NCI-H1417 (cell line): ENCODE measurements at regions not wholly inside any gene's neighbourhood (a gene's known extent, or its start where the extent isn't known, plus 50 kb on each side); places are given as distances from the start of the nearest gene placed in this dataset.
A peak's percentile ranks its signal among the peaks of the same experiment; 100 is the strongest.

Experiments used
- DNase-seq, 3 experiments: peaks; one replicate each; lab custom pipeline; 2025; lab: John Stamatoyannopoulos, UW

- no peak for DNase-seq
Observed at GRCh38 chr6:40973304-40973703, 65.7 kb downstream of the UNC5CL start.

DNA sequence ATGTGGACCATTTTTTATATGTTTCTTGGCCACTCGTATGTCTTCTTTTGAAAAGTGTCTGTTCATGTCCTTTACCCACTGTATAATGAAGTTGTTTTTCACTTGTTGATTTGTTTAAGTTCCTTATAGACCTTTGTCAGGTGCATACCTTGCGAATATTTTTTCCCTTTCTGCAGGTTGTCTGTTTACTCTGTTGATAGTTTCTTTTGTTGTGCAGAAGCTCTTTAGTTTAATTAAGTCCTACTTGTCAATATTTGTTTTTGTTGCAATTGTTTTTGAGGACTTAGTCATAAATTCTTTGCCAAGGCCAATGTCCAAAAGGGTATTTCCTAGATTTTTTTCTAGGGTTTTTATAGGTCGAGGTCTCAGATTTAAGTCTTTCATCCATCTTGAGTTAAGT is 66.2 kb downstream of the UNC5CL start:
- peak in 1 of 3 experiments; percentile 9 for DNase-seq

DNA sequence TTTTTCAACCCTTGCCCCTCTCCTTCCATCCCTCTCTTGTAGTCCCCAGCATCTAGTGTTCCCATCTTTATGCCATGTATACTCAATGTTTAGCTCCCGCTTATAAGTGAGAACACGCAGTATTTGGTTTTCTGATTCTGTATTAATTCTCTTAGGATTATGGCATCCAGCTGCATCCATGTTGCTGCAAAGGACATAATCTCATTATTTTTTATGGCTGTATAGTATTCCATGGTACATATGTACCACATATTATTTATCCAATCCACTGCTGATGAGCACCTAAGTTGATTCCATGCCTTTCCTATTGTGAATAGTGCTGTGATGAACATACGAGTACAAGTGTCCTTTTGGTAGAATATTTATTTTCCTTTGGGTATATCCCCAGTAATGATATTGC is 66.8 kb downstream of the UNC5CL start:
- DNase-seq = no peak

DNA sequence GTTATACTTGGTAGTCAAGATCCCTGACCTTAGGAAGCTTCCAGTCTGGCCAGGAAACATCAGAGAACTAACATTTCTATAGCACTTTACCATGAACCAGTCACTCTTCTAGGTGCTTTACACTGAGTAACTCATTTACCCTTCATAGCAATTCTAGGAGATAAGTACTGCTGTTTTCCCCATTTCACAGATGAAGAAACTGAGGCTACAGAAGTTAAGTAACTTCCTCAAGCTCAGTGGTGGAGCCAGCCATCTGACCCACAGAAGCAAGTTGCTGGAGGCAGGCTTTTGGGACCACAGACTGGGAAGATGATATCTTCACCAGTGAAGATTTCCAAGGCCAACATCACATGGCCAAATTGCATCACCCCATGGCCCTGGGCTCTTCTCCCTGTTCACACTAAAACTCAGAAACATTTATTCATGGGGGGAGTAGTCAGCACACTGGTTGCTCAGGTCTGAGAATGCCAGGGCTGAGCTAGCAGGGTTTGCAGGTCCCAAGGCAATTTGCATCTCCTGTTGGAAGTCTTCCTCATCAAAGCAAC is 70.3 kb downstream of the UNC5CL start:
- no peak for DNase-seq

- DNase-seq = no peak
Observed at GRCh38 chr6:40966860-40967259, 72.2 kb downstream of the UNC5CL start.

GRCh38 chr6:40965046-40965445 is 74.0 kb downstream of the UNC5CL start:
- DNase-seq = no peak

- no peak for DNase-seq
Observed at GRCh38 chr6:40963019-40963418, 76.0 kb downstream of the UNC5CL start.

- DNase-seq = peak in 2 of 3 experiments; percentile 1 to 16
Observed at GRCh38 chr6:40962241-40962640, 76.8 kb downstream of the UNC5CL start.

GRCh38 chr6:40961831-40962230 is 77.2 kb downstream of the UNC5CL start:
- no peak for DNase-seq

DNA sequence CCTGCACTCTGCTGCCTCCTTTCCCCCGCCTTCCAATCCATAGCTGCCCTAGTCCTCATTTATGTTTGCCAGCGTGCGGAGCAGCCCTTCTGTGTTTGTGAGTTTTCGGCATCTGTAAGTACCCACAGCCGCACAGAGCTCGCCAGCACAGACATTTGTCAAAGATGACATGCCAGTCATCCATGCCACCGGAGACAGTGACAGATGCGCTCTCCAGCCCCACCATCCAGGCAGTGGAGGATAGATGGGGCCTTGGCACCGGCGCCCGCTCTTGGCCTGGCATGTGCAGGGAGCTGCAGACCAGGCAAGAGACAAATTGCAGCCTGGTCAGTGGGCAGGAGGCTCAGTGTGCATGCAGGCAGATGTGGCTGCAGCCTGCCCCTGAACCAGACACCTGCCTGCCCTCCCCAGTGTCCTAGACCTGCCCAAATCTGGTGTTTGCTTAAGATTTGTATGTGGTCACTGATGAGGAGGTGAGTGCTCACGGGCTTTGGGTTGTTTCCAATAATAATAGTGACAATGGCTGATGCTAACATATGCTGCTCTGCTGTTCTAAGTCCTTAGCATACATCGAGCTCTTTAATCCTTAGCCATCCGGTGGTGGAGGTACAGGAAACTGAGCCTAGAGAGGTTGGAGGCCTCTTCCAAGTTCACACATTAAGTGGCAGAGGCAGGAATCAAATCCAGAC is 78.1 kb downstream of the UNC5CL start:
- peak in 1 of 3 experiments; percentile 20 for DNase-seq

- no peak for DNase-seq
Observed at GRCh38 chr6:40959781-40960327, 79.2 kb downstream of the UNC5CL start.

DNA sequence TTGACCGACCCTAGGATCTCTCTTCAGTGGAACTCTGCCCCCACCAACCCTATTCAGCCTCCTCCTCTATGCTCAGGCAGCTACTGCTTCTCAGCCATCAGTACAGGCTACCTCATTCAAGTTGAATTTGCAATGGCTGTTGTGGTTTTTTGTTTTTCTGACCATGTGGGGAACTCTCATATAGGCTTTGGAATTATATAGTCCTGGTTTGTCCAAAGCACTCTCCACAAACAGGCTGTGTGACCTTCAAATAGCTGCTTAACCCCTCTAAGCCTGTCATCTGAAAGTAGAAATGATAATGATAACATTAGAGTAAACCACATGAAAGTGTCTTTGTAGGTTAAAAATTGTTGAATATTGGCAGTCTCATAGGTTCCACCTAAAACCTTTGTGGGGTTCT is 80.3 kb downstream of the UNC5CL start:
- DNase-seq = no peak

DNA sequence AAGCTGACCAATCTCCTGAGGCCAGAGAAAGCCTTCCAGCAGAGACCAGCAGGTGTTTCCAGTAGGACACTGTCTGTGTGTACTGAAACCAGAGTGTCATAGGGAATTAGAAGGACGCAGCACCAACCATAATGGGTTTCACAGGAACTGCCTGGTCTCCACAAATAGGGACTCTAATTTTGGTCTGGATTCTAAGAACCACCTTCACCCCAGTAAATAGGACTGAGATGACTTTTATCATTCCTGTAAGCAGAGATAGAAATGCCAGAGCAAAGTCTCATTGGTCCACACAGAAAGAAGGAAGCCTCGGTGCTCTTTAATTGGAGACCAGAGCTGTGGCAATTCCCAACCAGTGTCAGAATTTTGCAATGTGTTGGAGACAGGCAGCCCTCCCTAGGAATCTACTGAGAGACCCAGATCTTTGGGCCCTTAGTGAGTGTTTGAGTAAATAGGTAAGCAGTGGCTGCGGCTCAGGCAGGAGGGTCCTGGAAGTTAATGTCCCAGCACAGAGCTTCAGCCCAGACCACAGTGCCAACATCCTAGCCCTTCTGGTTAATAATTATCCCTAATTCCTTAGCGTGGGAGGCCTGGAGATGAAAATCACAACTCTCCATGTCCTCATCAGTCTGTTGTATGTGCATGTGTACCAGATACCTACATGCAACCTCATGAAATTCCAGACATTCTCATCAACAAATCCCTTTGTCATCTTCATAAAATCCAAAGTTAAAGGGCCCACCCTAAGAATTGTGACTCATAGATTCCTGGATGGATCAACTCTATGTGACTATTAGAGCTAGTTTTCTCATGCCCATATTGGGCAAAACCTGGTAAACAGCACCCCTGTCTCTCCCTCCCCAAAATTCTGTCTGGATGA is 81.2 kb downstream of the UNC5CL start:
- no peak for DNase-seq

GRCh38 chr6:40956936-40957335 is 82.1 kb downstream of the UNC5CL start:
- no peak for DNase-seq

- no peak for DNase-seq
Observed at GRCh38 chr6:40955178-40955545, 83.9 kb downstream of the UNC5CL start.

DNA sequence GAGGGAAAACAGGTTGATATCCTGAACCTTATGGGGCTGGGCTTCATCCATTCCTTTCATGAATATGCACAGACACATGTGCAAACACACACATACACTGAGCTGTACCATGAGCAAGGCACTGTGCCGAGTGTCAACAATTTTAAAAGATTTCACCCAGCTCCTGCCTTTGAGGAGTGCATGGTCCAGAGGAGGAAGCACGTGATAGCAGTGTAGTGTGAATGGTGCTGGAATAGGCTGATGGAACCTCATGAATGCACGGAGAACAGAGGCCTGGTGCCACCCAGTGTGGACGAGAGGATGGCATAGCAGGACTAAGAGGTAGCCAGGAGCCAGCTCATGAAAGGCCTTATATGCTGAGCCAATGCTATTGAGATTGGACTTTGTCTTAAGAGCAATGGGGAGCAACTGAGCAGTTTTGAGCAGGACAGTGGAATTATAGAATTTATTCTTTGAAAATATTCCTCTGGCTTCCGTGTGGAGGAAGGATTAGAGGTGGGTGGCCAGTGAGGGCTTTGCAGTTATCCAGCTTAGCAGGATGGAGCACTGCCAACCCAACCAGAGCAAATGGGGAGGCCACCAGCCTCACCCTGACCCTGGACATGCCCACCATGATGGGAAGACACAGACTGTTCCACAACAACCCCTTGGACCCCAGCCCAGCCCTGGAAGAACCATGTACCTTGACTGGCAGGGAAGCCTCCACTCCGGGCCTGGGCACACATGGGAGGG is 84.4 kb downstream of the UNC5CL start:
- DNase-seq = no peak

- DNase-seq = no peak
Observed at GRCh38 chr6:40953486-40953885, 85.5 kb downstream of the UNC5CL start.

- no peak for DNase-seq
Observed at GRCh38 chr6:40950986-40951698, 87.9 kb downstream of the UNC5CL start.

GRCh38 chr6:40948570-40948969 is 90.5 kb downstream of the UNC5CL start:
- no peak for DNase-seq

DNA sequence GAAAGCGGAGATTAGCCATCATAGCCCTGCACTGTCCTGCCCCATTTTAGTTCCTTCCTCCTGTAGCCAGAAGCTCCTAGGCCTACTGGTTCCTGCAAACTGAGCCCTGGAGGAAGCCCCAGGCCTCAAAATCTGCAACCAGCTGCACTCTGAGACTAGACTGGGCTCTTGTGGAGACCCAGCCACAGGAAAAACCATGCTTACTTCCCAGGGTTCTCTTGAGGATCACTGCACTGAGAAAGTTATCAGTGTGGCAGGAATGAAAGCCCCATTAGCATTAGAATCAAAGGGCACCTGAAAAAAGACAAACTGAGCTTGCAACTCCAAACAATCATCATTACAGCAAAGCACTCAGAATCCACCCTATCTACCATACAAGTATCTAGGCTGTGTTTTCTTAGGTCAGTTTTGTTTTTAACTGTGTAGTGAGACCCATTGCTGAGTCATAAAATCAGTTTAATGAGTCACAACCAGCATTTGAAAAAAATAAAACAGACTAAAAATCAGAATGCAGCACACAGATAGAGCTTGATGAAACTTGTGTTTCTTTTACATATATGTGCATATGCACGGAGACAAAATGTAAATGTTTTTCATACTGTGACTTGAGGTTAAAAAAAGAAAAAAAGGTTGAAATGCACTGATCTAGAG is 91.0 kb downstream of the UNC5CL start:
- DNase-seq = no peak

- peak in 1 of 3 experiments; percentile 29 for DNase-seq
Observed at GRCh38 chr6:40946738-40947301, 92.2 kb downstream of the UNC5CL start.
